Keratinocyte (primary cell): ENCODE measurements at regions not wholly inside any gene's neighbourhood (a gene's known extent, or its start where the extent isn't known, plus 50 kb on each side); places are given as distances from the start of the nearest gene placed in this dataset.

Source experiments
- DNase-seq: peaks from one replicate; pipeline ENCODE4 v3.0.0-alpha.2; 2011; ENCODE audit warnings: low read depth, missing footprints, low spot score
- FAIRE-seq: peaks from 2 replicates; lab custom pipeline; 2011; peaks lifted over from hg19 to GRCh38; lab: Jason Lieb, UNC
- H2AFZ ChIP-seq: 2 replicates; pipeline ENCODE4 v1.6.0; 2012; ENCODE audit warnings: low read length, control low read depth, inconsistent platforms; ENCODE audit not compliant: control insufficient read depth
- H3K27ac ChIP-seq: 2 replicates; pipeline ENCODE4 v1.5.1; 2011; ENCODE audit warnings: low read length; ENCODE audit not compliant: control insufficient read depth, insufficient read depth
- H3K27me3 ChIP-seq: 3 replicates; pipeline ENCODE4 v1.6.0; 2011; ENCODE audit warnings: low read length; ENCODE audit not compliant: control insufficient read depth, insufficient read depth; ENCODE audit errors: extremely low read depth
- H3K36me3 ChIP-seq, 2 experiments: 2 replicates in 1 of 2; 3 replicates in 1 of 2; pipeline ENCODE4 v1.5.1; 2011; ENCODE audit warnings: low read length in 2 of 2, mild to moderate bottlenecking in 1 of 2; ENCODE audit not compliant: control insufficient read depth in 2 of 2, insufficient read depth in 2 of 2; ENCODE audit errors: extremely low read depth in 1 of 2
- H3K4me1 ChIP-seq: 3 replicates; pipeline ENCODE4 v1.5.1; 2011; ENCODE audit warnings: low read length; ENCODE audit not compliant: control insufficient read depth, insufficient read depth; ENCODE audit errors: extremely low read depth
- H3K4me2 ChIP-seq: 3 replicates; pipeline ENCODE4 v1.6.0; 2011; ENCODE audit warnings: low read depth, low read length; ENCODE audit not compliant: control insufficient read depth, insufficient read depth; ENCODE audit errors: extremely low read depth
- H3K4me3 ChIP-seq, 3 experiments: fragments of 200-600 bp in 1 of 3; sonication (generic) in 1 of 3; 2 replicates in 2 of 3; 3 replicates in 1 of 3; pipeline ENCODE4 v1.5.1; 2011 to 2016; ENCODE audit warnings: low read length in 3 of 3, mild to moderate bottlenecking in 3 of 3, control low read depth in 2 of 3, inconsistent platforms in 1 of 3, low read depth in 1 of 3, mixed read lengths in 1 of 3, mixed run types in 1 of 3, moderate library complexity in 1 of 3; ENCODE audit not compliant: control insufficient read depth in 2 of 3, insufficient read depth in 2 of 3; ENCODE audit errors: extremely low read depth in 1 of 3
- H3K79me2 ChIP-seq: 2 replicates; pipeline ENCODE4 v1.6.0; 2012; ENCODE audit warnings: low read length; ENCODE audit not compliant: control insufficient read depth, insufficient read depth
- H3K9ac ChIP-seq: 3 replicates; pipeline ENCODE4 v1.6.0; 2011; ENCODE audit warnings: low read length; ENCODE audit not compliant: control insufficient read depth, insufficient read depth; ENCODE audit errors: extremely low read depth
- H3K9me1 ChIP-seq: 3 replicates; pipeline ENCODE4 v1.6.0; 2011; ENCODE audit warnings: low read length; ENCODE audit not compliant: control insufficient read depth, insufficient read depth; ENCODE audit errors: extremely low read depth
- H3K9me3 ChIP-seq: 2 replicates; pipeline ENCODE4 v1.5.1; 2012; ENCODE audit warnings: low read depth, low read length; ENCODE audit not compliant: control insufficient read depth
- H4K20me1 ChIP-seq: 3 replicates; pipeline ENCODE4 v1.6.0; 2011; ENCODE audit warnings: low read length; ENCODE audit not compliant: control insufficient read depth, insufficient read depth; ENCODE audit errors: extremely low read depth
- CTCF ChIP-seq, 3 experiments: IDR thresholded peaks in 1 of 3; conservative IDR thresholded peaks in 1 of 3; optimal IDR thresholded peaks in 1 of 3; 2 replicates in 2 of 3; 3 replicates in 1 of 3; pipeline versions ENCODE3 to v1.5.1; 2011; ENCODE audit warnings: low read length in 3 of 3, mild to moderate bottlenecking in 3 of 3, moderate library complexity in 2 of 3, control low read depth in 1 of 3, inconsistent platforms in 1 of 3; ENCODE audit not compliant: insufficient read depth in 2 of 3; ENCODE audit errors: extremely low read depth in 1 of 3
- EZH2 ChIP-seq: IDR thresholded peaks from one replicate; pipeline ENCODE4 v1.6.1; 2012; ENCODE audit warnings: inconsistent platforms, mild to moderate bottlenecking, low read length, moderate library complexity
- dilution Hi-C: fragments of 300-500 bp; cut with MboI; formaldehyde crosslinking; loops from one replicate; pipeline ENCODE4 v1.7.0; 2020; ENCODE audit warnings: low sequenced_read_pairs; ENCODE audit not compliant: extremely low pct_ligation_motif_present

DNA sequence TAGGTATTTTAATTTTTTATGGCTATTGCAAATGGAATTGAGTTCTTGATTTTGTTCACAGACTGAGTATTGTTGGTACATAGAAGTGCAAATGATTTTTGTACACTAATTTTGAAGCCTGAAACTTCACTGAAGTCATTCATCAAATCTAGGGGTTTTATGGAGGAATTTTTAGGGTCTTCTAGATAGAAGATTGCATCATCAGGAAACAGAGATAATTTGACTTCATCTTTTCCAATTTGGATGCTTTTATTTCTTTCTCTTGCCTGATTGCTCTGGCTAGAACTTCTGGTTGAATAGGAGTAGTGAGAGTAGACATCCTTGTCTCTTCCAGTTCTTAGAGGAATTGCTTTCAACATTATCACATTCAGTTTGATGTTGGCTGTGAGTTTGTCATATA lies 58.2 kb upstream of the SNCAIP start:
- Histone ChIP-seq H3K9ac (no peak overlapping the region), H3K4me2 (no peak overlapping the region), H3K4me3 (no peak overlapping the region), H3K27ac (no peak overlapping the region), H3K79me2 (no peaks in the 10 kb centered on the region), H3K36me3 (no peaks in the 10 kb centered on the region), H3K27me3 (no peaks in the 10 kb centered on the region), H3K4me1 (peaks cover 10% of the 10 kb centered on the region), H3K9me1 (no peaks in the 10 kb centered on the region), H4K20me1 (no peaks in the 10 kb centered on the region), H2AFZ (no peak overlapping the region), H3K9me3 (no peaks in the 10 kb centered on the region)
- TF ChIP-seq EZH2 (no peak), CTCF (optimal IDR thresholded peaks at IDR 0.05 in 1 of 3, IDR thresholded peaks at IDR 0.05 in 1 of 3, conservative IDR thresholded peaks at IDR 0.05 in 1 of 3; ENCODE audit: extremely low read depth in 1 of 3, insufficient read depth in 2 of 3, low read length in 3 of 3) (no peak)
- DNase-seq (no peak), FAIRE-seq (no peak)
- dilution Hi-C loops: no loop called here

DNA sequence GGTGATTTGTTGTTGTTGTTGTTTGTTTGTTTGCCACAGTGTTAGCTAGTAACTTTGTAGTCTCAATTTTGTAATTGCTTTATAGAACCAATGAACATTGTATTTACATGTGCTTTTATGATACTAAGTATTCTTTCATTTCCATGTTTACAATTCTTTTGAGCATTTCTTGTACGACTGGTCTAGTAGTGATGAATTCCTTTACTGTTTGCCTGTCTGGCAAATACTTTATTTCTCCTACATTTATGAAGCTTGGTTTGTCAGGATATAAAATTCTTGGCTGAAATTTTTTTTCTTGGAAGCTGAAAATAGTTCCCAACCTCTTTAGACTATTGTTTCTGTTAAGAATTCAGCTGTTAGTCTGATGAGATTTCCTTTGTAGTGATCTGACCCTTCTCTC lies 55.6 kb upstream of the SNCAIP start:
- H3K4me1 ChIP-seq: peaks cover 23% of the 10 kb centered on the region
- no peaks in the 10 kb centered on the region for H3K79me2 ChIP-seq
- no peaks in the 10 kb centered on the region for H4K20me1 ChIP-seq
- H3K9ac ChIP-seq: no peak overlapping the region
- H3K27ac ChIP-seq: no peak overlapping the region
- FAIRE-seq (no peak), DNase-seq (no peak)
- no peak overlapping the region for H2AFZ ChIP-seq
- no peaks in the 10 kb centered on the region for H3K36me3 ChIP-seq
- H3K4me3 ChIP-seq: no peak overlapping the region
- H3K27me3 ChIP-seq: no peaks in the 10 kb centered on the region
- no peaks in the 10 kb centered on the region for H3K9me1 ChIP-seq
- H3K9me3 ChIP-seq: no peaks in the 10 kb centered on the region
- no peak for TF ChIP-seq CTCF (optimal IDR thresholded peaks at IDR 0.05 in 1 of 3, IDR thresholded peaks at IDR 0.05 in 1 of 3, conservative IDR thresholded peaks at IDR 0.05 in 1 of 3; ENCODE audit: extremely low read depth in 1 of 3, insufficient read depth in 2 of 3, low read length in 3 of 3)
- TF ChIP-seq EZH2: no peak
- H3K4me2 ChIP-seq: no peak overlapping the region
- dilution Hi-C loops: no loop called here
